GM10248 (cell line): ENCODE measurements at regions not wholly inside any gene's neighbourhood (a gene's known extent, or its start where the extent isn't known, plus 50 kb on each side); places are given as distances from the start of the nearest gene placed in this dataset.

ENCODE experiments used
- CTCF ChIA-PET: fragments of 300-600 bp; sonication (Branson Sonifier 250); formaldehyde crosslinking; extraction: SDS; loops from one replicate; lab custom pipeline; 2021; ENCODE audit warnings: antibody characterized with exemption; lab: Yijun Ruan, JAX
- POLR2A ChIA-PET: fragments of 350-650 bp; sonication (Branson Sonifier 250); formaldehyde crosslinking; extraction: SDS; loops from one replicate; lab custom pipeline; 2020; ENCODE audit warnings: antibody characterized with exemption; lab: Yijun Ruan, JAX
- DNase-seq: peaks from one replicate; pipeline ENCODE4 v3.0.0; 2012; ENCODE audit errors: extremely low spot score
- CTCF ChIP-seq: IDR thresholded peaks from 2 replicates; pipeline ENCODE4 v1.5.1; 2012; ENCODE audit warnings: mild to moderate bottlenecking, low read depth; ENCODE audit errors: extremely low read depth, missing control alignments, control extremely low read depth

GRCh38 chr18:38350141-38350540 lies 784.5 kb upstream of the CELF4 start:
- ChIA-PET CTCF (interaction anchor here (0.7 kb wide), 1 partner anchor 9 kb away, joined by 3 read pairs; no protein-coding TSS in a partner anchor), POLR2A (no interaction called here)
- no peak for TF ChIP-seq CTCF
- DNase-seq, result no peak

GRCh38 chr18:38330573-38330972 lies 765.0 kb upstream of the CELF4 start:
- DNase-seq, result no peak
- ChIA-PET POLR2A (no interaction called here), CTCF (interaction anchor here (1.3 kb wide), 1 partner anchor 8 kb away, joined by 3 read pairs; no protein-coding TSS in a partner anchor)
- no peak for TF ChIP-seq CTCF

GRCh38 chr18:38329145-38329544 lies 763.5 kb upstream of the CELF4 start:
- no peak for TF ChIP-seq CTCF
- CTCF ChIA-PET, result interaction anchor here (1.3 kb wide), 1 partner anchor 9 kb away, joined by 3 read pairs; no protein-coding TSS in a partner anchor
- POLR2A ChIA-PET, result no interaction called here
- no peak for DNase-seq

GRCh38 chr18:38322206-38322605 lies 756.6 kb upstream of the CELF4 start:
- DNase-seq, result no peak
- CTCF ChIA-PET, result no interaction called here
- POLR2A ChIA-PET, result no interaction called here
- TF ChIP-seq CTCF, result no peak

GRCh38 chr18:38321262-38321661 lies 755.7 kb upstream of the CELF4 start:
- no peak for TF ChIP-seq CTCF
- ChIA-PET CTCF (no interaction called here), POLR2A (no interaction called here)
- no peak for DNase-seq

GRCh38 chr18:38318416-38318815 lies 752.8 kb upstream of the CELF4 start:
- ChIA-PET CTCF (no interaction called here), POLR2A (no interaction called here)
- TF ChIP-seq CTCF, result no peak
- DNase-seq, result no peak
